H1 (cell line): ENCODE measurements at regions not wholly inside any gene's neighbourhood (a gene's known extent, or its start where the extent isn't known, plus 50 kb on each side); places are given as distances from the start of the nearest gene placed in this dataset.

Experiments
- CTCF ChIA-PET: fragments of 300-600 bp; sonication (Branson Sonifier 250); formaldehyde crosslinking; loops from one replicate; lab custom pipeline; 2021; ENCODE audit not compliant: partially characterized antibody; lab: Charles Lee
- POLR2A ChIA-PET: fragments of 300-600 bp; sonication (Branson Sonifier 250); formaldehyde crosslinking; loops from one replicate; lab custom pipeline; 2021; ENCODE audit warnings: inconsistent platforms; ENCODE audit not compliant: partially characterized antibody; lab: Charles Lee
- DNase-seq, 2 experiments: peaks; one replicate each; pipeline versions ENCODE4 v3.0.0 to v3.0.0-alpha.2; 2010 to 2022; ENCODE audit warnings: low spot score in 2 of 2, low read depth in 1 of 2, mixed read lengths in 1 of 2
- FAIRE-seq: peaks from 2 replicates; lab custom pipeline; 2011; peaks lifted over from hg19 to GRCh38; lab: Jason Lieb, UNC
- H2AFZ ChIP-seq: 2 replicates; pipeline ENCODE4 v1.8.1; 2012; ENCODE audit warnings: low read length, inconsistent platforms
- H2AK5ac ChIP-seq: 2 replicates; pipeline ENCODE4 v1.6.1; 2013; ENCODE audit warnings: low read depth, low read length
- H2BK120ac ChIP-seq: replicated peaks from 2 replicates; pipeline ENCODE3; 2013; ENCODE audit warnings: low read depth, low read length, inconsistent platforms
- H2BK12ac ChIP-seq: 2 replicates; pipeline ENCODE4 v1.6.1; 2013; ENCODE audit warnings: low read depth, low read length
- H2BK15ac ChIP-seq: 2 replicates; pipeline ENCODE4 v1.6.1; 2013; ENCODE audit warnings: low read length
- H2BK20ac ChIP-seq: 2 replicates; pipeline ENCODE4 v1.6.1; 2013; ENCODE audit warnings: low read length
- H2BK5ac ChIP-seq: 2 replicates; pipeline ENCODE4 v1.6.1; 2013; ENCODE audit warnings: low read depth, low read length
- H3K14ac ChIP-seq: 2 replicates; pipeline ENCODE4 v1.6.1; 2013; ENCODE audit warnings: inconsistent platforms; ENCODE audit not compliant: insufficient read length
- H3K18ac ChIP-seq: 2 replicates; pipeline ENCODE4 v1.6.1; 2013; ENCODE audit warnings: low read length; ENCODE audit errors: extremely low read depth
- H3K23ac ChIP-seq: 2 replicates; pipeline ENCODE4 v1.6.1; 2013; ENCODE audit warnings: inconsistent platforms; ENCODE audit not compliant: insufficient read length
- H3K23me2 ChIP-seq: 2 replicates; pipeline ENCODE4 v1.6.1; 2013; ENCODE audit warnings: low read depth, low read length
- H3K27ac ChIP-seq: 2 replicates; pipeline ENCODE4 v1.6.1; 2011; ENCODE audit warnings: low read depth, low read length, inconsistent platforms
- H3K27me3 ChIP-seq, 4 experiments: replicated peaks in 1 of 4; 1 replicate in 1 of 4; 2 replicates in 3 of 4; pipeline versions ENCODE4 v1.6.1 to v1.8.1; 2011 to 2013; ENCODE audit warnings: low read length in 3 of 4, mild to moderate bottlenecking in 3 of 4, inconsistent platforms in 2 of 4, mixed read lengths in 2 of 4, moderate library complexity in 1 of 4; ENCODE audit not compliant: control insufficient read depth in 3 of 4, insufficient read depth in 3 of 4; ENCODE audit errors: extremely low read depth in 1 of 4
- H3K36me3 ChIP-seq, 4 experiments: 2 replicates each; pipeline versions ENCODE4 v1.6.1 to v1.8.1; 2011 to 2013; ENCODE audit warnings: mild to moderate bottlenecking in 4 of 4, low read length in 3 of 4, moderate library complexity in 2 of 4, control low read depth in 1 of 4, inconsistent platforms in 1 of 4; ENCODE audit not compliant: insufficient read depth in 4 of 4, control insufficient read depth in 2 of 4
- H3K4ac ChIP-seq: replicated peaks from 2 replicates; pipeline ENCODE3; 2013; ENCODE audit warnings: low read length, low read depth, mixed read lengths, inconsistent platforms; ENCODE audit not compliant: insufficient read length
- H3K4me1 ChIP-seq, 4 experiments: replicated peaks in 1 of 4; 1 replicate in 1 of 4; 2 replicates in 3 of 4; pipeline versions ENCODE4 v1.6.1 to v1.8.1; 2011 to 2013; ENCODE audit warnings: low read length in 3 of 4, inconsistent platforms in 2 of 4, mixed read lengths in 1 of 4; ENCODE audit not compliant: insufficient read depth in 4 of 4, control insufficient read depth in 3 of 4
- H3K4me2 ChIP-seq, 2 experiments: 2 replicates each; pipeline versions ENCODE4 v1.6.1 to v1.8.1; 2011 to 2013; ENCODE audit warnings: low read depth in 2 of 2, low read length in 2 of 2, control low read depth in 1 of 2, inconsistent platforms in 1 of 2, mild to moderate bottlenecking in 1 of 2; ENCODE audit not compliant: insufficient read depth in 1 of 2
- H3K4me3 ChIP-seq, 4 experiments: fragments of 200-600, 300-600 bp in 1 of 4; sonication (generic), shearing (Covaris generic), sonication (Bioruptor Twin) in 1 of 4; 2 replicates each; pipeline versions ENCODE4 v1.5.1 to v1.8.1; 2011 to 2016; ENCODE audit warnings: low read length in 4 of 4, low read depth in 3 of 4, control low read depth in 2 of 4, inconsistent platforms in 2 of 4, mild to moderate bottlenecking in 2 of 4, mixed read lengths in 1 of 4, moderate library complexity in 1 of 4; ENCODE audit not compliant: insufficient read depth in 2 of 4; ENCODE audit errors: extremely low read depth in 1 of 4
- H3K56ac ChIP-seq: replicated peaks from 2 replicates; pipeline ENCODE3; 2013; ENCODE audit warnings: low read depth, mild to moderate bottlenecking, mixed read lengths, low read length, inconsistent platforms; ENCODE audit not compliant: insufficient read length
- H3K79me1 ChIP-seq: 2 replicates; pipeline ENCODE4 v1.6.1; 2013; ENCODE audit warnings: low read depth, low read length, control low read depth
- H3K79me2 ChIP-seq, 2 experiments: 2 replicates each; pipeline versions ENCODE4 v1.6.1 to v1.8.1; 2012 to 2013; ENCODE audit warnings: low read length in 2 of 2, mild to moderate bottlenecking in 2 of 2, inconsistent platforms in 1 of 2; ENCODE audit not compliant: insufficient read depth in 2 of 2, control insufficient read depth in 1 of 2
- H3K9ac ChIP-seq, 4 experiments: replicated peaks in 1 of 4; 1 replicate in 1 of 4; 2 replicates in 3 of 4; pipeline versions ENCODE4 v1.6.1 to v1.8.1; 2011 to 2013; ENCODE audit warnings: low read depth in 3 of 4, low read length in 3 of 4, control low read depth in 2 of 4, mild to moderate bottlenecking in 2 of 4, moderate library complexity in 2 of 4, inconsistent platforms in 1 of 4; ENCODE audit errors: extremely low read depth in 1 of 4
- H3K9me3 ChIP-seq, 2 experiments: 2 replicates each; pipeline versions ENCODE4 v1.6.1 to v1.8.1; 2012 to 2013; ENCODE audit warnings: mild to moderate bottlenecking in 2 of 2, moderate library complexity in 2 of 2, control low read depth in 1 of 2, inconsistent platforms in 1 of 2, low read depth in 1 of 2, low read length in 1 of 2, mixed read lengths in 1 of 2; ENCODE audit not compliant: insufficient read depth in 2 of 2
- H4K20me1 ChIP-seq, 2 experiments: replicated peaks in 1 of 2; 2 replicates each; pipeline versions ENCODE3 to v1.8.1; 2011 to 2013; ENCODE audit warnings: inconsistent platforms in 2 of 2, low read length in 2 of 2, mild to moderate bottlenecking in 1 of 2; ENCODE audit not compliant: insufficient read depth in 2 of 2, control insufficient read depth in 1 of 2
- H4K5ac ChIP-seq: 2 replicates; pipeline ENCODE4 v1.6.1; 2013; ENCODE audit warnings: low read length, low read depth, mixed read lengths, inconsistent platforms; ENCODE audit not compliant: insufficient read length
- H4K8ac ChIP-seq: 2 replicates; pipeline ENCODE4 v1.8.0; 2013; ENCODE audit warnings: mild to moderate bottlenecking, moderate library complexity, low read length, inconsistent platforms; ENCODE audit not compliant: insufficient read depth; ENCODE audit errors: extremely low read depth
- H4K91ac ChIP-seq: replicated peaks from 2 replicates; pipeline ENCODE3; 2013; ENCODE audit warnings: low read length, mixed read lengths, inconsistent platforms; ENCODE audit not compliant: insufficient read length
- BACH1 ChIP-seq: IDR thresholded peaks from 2 replicates; pipeline ENCODE4 v1.6.1; 2012; ENCODE audit warnings: low read length, improper control_type of control experiment
- BCL11A ChIP-seq, 2 experiments: IDR thresholded peaks; one replicate each; pipeline ENCODE4 v1.6.1; 2011; ENCODE audit warnings: low read depth in 2 of 2, low read length in 2 of 2, mild to moderate bottlenecking in 2 of 2
- CHD1 ChIP-seq: IDR thresholded peaks from 2 replicates; pipeline ENCODE4 v1.6.1; 2012; ENCODE audit warnings: low read depth, low read length, improper control_type of control experiment
- KDM1A ChIP-seq: fragments of 200-600, 300-600 bp; sonication (generic); IDR thresholded peaks from 2 replicates; pipeline ENCODE4 v1.7.1; 2016; ENCODE audit warnings: mild to moderate bottlenecking, low read length, borderline replicate concordance
- KDM4A ChIP-seq: IDR thresholded peaks from one replicate; pipeline ENCODE4 v1.7.1; 2012; ENCODE audit warnings: low read depth, mild to moderate bottlenecking, moderate library complexity, low read length, inconsistent platforms; ENCODE audit not compliant: severe bottlenecking
- POLR2A ChIP-seq, 2 experiments: IDR thresholded peaks; 1 replicate in 1 of 2; 2 replicates in 1 of 2; pipeline ENCODE4 v1.6.1; 2011; ENCODE audit warnings: low read depth in 2 of 2, low read length in 2 of 2, mild to moderate bottlenecking in 2 of 2; ENCODE audit errors: control extremely low read depth in 1 of 2
- RFX5 ChIP-seq: IDR thresholded peaks from 2 replicates; pipeline ENCODE4 v1.6.1; 2011; ENCODE audit warnings: low read depth, low read length, improper control_type of control experiment, borderline replicate concordance
- RNF2 ChIP-seq: fragments of 200-900, 300-1000 bp; sonication (generic); IDR thresholded peaks from 2 replicates; pipeline ENCODE4 v1.7.1; 2016; ENCODE audit warnings: borderline replicate concordance, low read depth, mild to moderate bottlenecking, antibody characterized with exemption, low read length; ENCODE audit not compliant: poor library complexity, severe bottlenecking; ENCODE audit errors: missing control alignments
- SIX5 ChIP-seq: IDR thresholded peaks from 2 replicates; pipeline ENCODE4 v1.6.1; 2011; ENCODE audit warnings: mild to moderate bottlenecking, low read depth, low read length
- TEAD4 ChIP-seq: IDR thresholded peaks from 2 replicates; pipeline ENCODE4 v1.6.1; 2012; ENCODE audit warnings: low read depth, low read length, inconsistent platforms, mixed read lengths
- ZNF274 ChIP-seq: IDR thresholded peaks from 2 replicates; pipeline ENCODE4 v1.7.0; 2012; ENCODE audit warnings: low read length, borderline replicate concordance; ENCODE audit errors: extremely low read depth
- WGBS, 2 experiments: shearing (Covaris generic) in 1 of 2; methylation state at CpG; one replicate each; pipeline versions ENCODE4 v1.1.6 to v1.1.7; 2013 to 2015; ENCODE audit warnings: low lambda C conversion rate in 2 of 2, mixed read lengths in 2 of 2, inconsistent platforms in 1 of 2, low coverage in 1 of 2, missing lambda C conversion rate in 1 of 2; ENCODE audit not compliant: insufficient replicate concordance in 2 of 2, insufficient coverage in 1 of 2, insufficient read length in 1 of 2; ENCODE audit errors: extremely low coverage in 1 of 2, missing lambda C conversion rate in 1 of 2; 5-methylcytosine and 5-hydroxymethylcytosine counted together
- TF ChIP-seq, protein P1 (sequence below): IDR thresholded peaks from 2 replicates; pipeline ENCODE4 v1.6.1; 2012; ENCODE audit warnings: inconsistent platforms
- TF ChIP-seq, protein P2 (sequence below): IDR thresholded peaks from 2 replicates; pipeline ENCODE4 v1.6.1; 2012; ENCODE audit warnings: low read length, inconsistent platforms

DNA sequence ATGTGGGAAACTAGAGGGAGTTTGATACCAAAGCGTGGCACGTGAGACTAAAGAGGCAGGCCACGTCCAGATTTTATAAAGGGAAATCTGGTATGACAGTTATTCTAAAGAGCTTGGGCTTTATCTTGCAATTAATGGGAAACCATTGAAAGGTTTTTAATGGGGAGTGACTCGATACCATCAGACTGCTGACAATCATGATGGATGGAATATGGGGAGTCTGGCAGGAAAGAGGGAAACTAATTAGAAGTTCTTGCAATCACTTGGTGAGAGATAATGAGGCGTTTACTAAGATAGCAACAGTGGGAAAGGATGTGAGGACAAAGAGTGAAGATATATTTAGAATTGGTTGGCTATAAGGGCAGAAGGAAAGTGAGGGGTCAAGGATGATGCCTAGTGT, 94.0 kb downstream of the MBL2 start:
- Histone ChIP-seq H3K36me3 (no peaks in the 10 kb centered on the region), H2AK5ac (no peak overlapping the region), H4K20me1 (no peaks in the 10 kb centered on the region), H3K4ac (no peak overlapping the region), H3K9me3 (no peaks in the 10 kb centered on the region), H3K79me1 (no peaks in the 10 kb centered on the region), H3K27ac (no peak overlapping the region), H3K9ac (no peak overlapping the region), H3K14ac (no peak overlapping the region), H4K8ac (no peak overlapping the region), H3K27me3 (no peaks in the 10 kb centered on the region), H2BK12ac (no peak overlapping the region), H3K4me3 (no peak overlapping the region), H4K5ac (no peak overlapping the region), H2BK20ac (no peak overlapping the region), H2BK15ac (no peak overlapping the region), H3K18ac (no peak overlapping the region), H2BK120ac (no peak overlapping the region), H3K23me2 (no peaks in the 10 kb centered on the region), H4K91ac (no peak overlapping the region), H3K23ac (no peak overlapping the region), H2AFZ (no peak overlapping the region), H3K4me2 (no peak overlapping the region), H3K79me2 (no peaks in the 10 kb centered on the region), H3K56ac (no peak overlapping the region), H2BK5ac (no peak overlapping the region), H3K4me1 (no peaks in the 10 kb centered on the region)
- FAIRE-seq (no peak), DNase-seq (no peak)
- WGBS, 2 experiments = 90% methylated on average over 5 of the region's 5 CpGs; no CpG with 5 or more reads in 1 of the 2 experiments
- POLR2A ChIA-PET = no interaction called here
- CTCF ChIA-PET = no interaction called here
- TF ChIP-seq TEAD4 (no peak), KDM1A (no peak), CHD1 (no peak), POLR2A (IDR thresholded peaks at IDR 0.05; ENCODE audit: control extremely low read depth in 1 of 2, low read depth in 2 of 2, low read length in 2 of 2) (no peak), KDM4A (no peak), RFX5 (no peak), SIX5 (no peak), RNF2 (no peak), BACH1 (no peak), BCL11A (IDR thresholded peaks at IDR 0.05; ENCODE audit: low read depth in 2 of 2, low read length in 2 of 2) (no peak), ZNF274 (no peak)
- TF ChIP-seq, protein P1, sequence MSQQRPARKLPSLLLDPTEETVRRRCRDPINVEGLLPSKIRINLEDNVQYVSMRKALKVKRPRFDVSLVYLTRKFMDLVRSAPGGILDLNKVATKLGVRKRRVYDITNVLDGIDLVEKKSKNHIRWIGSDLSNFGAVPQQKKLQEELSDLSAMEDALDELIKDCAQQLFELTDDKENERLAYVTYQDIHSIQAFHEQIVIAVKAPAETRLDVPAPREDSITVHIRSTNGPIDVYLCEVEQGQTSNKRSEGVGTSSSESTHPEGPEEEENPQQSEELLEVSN = no peak
- TF ChIP-seq, protein P2, sequence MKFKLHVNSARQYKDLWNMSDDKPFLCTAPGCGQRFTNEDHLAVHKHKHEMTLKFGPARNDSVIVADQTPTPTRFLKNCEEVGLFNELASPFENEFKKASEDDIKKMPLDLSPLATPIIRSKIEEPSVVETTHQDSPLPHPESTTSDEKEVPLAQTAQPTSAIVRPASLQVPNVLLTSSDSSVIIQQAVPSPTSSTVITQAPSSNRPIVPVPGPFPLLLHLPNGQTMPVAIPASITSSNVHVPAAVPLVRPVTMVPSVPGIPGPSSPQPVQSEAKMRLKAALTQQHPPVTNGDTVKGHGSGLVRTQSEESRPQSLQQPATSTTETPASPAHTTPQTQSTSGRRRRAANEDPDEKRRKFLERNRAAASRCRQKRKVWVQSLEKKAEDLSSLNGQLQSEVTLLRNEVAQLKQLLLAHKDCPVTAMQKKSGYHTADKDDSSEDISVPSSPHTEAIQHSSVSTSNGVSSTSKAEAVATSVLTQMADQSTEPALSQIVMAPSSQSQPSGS = no peak
